Neural progenitor cell (in vitro differentiated cells): ENCODE measurements at regions not wholly inside any gene's neighbourhood (a gene's known extent, or its start where the extent isn't known, plus 50 kb on each side); places are given as distances from the start of the nearest gene placed in this dataset.

Experiments used
- DNase-seq: peaks from one replicate; pipeline ENCODE4 v3.0.0-alpha.2; 2016; ENCODE audit warnings: low spot score
- H2AFZ ChIP-seq: fragments of 200-600 bp; sonication (generic); replicated peaks from 2 replicates; pipeline ENCODE4 v1.6.1; 2016; ENCODE audit warnings: antibody characterized with exemption
- H3F3A ChIP-seq: fragments of 200-600 bp; sonication (generic); 2 replicates; pipeline ENCODE4 v1.6.1; 2016; ENCODE audit warnings: antibody characterized with exemption, low read depth
- H3K27ac ChIP-seq: fragments of 200-600 bp; sonication (generic); 2 replicates; pipeline ENCODE4 v1.5.1; 2016; ENCODE audit warnings: mild to moderate bottlenecking
- H3K27me3 ChIP-seq: fragments of 200-600 bp; sonication (generic); 2 replicates; pipeline ENCODE4 v1.6.1; 2016; ENCODE audit warnings: mild to moderate bottlenecking, moderate library complexity
- H3K36me3 ChIP-seq: fragments of 200-600 bp; sonication (generic); 2 replicates; pipeline ENCODE4 v1.5.1; 2016
- H3K4me1 ChIP-seq: fragments of 200-600 bp; sonication (generic); 2 replicates; pipeline ENCODE4 v1.6.1; 2016; ENCODE audit warnings: mixed run types
- H3K4me2 ChIP-seq: fragments of 200-600 bp; sonication (generic); 2 replicates; pipeline ENCODE4 v1.6.1; 2016
- H3K4me3 ChIP-seq: fragments of 200-600 bp; sonication (generic); 2 replicates; pipeline ENCODE4 v1.5.1; 2016
- H3K79me2 ChIP-seq: fragments of 200-600 bp; sonication (generic); 2 replicates; pipeline ENCODE4 v1.6.1; 2016; ENCODE audit warnings: low read depth
- H3K9ac ChIP-seq: fragments of 200-600 bp; sonication (generic); 2 replicates; pipeline ENCODE4 v1.6.1; 2016
- H3K9me3 ChIP-seq: fragments of 200-600 bp; sonication (generic); 2 replicates; pipeline ENCODE4 v1.5.1; 2016; ENCODE audit warnings: low read depth
- H4K20me1 ChIP-seq: fragments of 200-600 bp; sonication (generic); 2 replicates; pipeline ENCODE4 v1.6.1; 2016; ENCODE audit warnings: low read depth
- H3K27ac Mint-ChIP-seq: 3 replicates; pipeline ENCODE4 v1.8.0; 2021; ENCODE audit warnings: mixed read lengths
- H3K27me3 Mint-ChIP-seq: 2 replicates; pipeline ENCODE4 v1.8.0; 2022; ENCODE audit warnings: low read depth, mild to moderate bottlenecking, inconsistent platforms, moderate library complexity, mixed read lengths; ENCODE audit not compliant: insufficient read depth
- H3K36me3 Mint-ChIP-seq: 3 replicates; pipeline ENCODE4 v1.8.0; 2021; ENCODE audit warnings: mixed read lengths
- H3K4me1 Mint-ChIP-seq: 3 replicates; pipeline ENCODE4 v1.8.0; 2021; ENCODE audit warnings: mixed read lengths
- H3K4me3 Mint-ChIP-seq: 3 replicates; pipeline ENCODE4 v1.8.0; 2021; ENCODE audit warnings: mild to moderate bottlenecking, moderate library complexity, mixed read lengths
- H3K9me3 Mint-ChIP-seq: 3 replicates; pipeline ENCODE4 v1.8.0; 2020; ENCODE audit warnings: mixed read lengths
- EZH2 ChIP-seq: fragments of 200-600 bp; sonication (generic); IDR thresholded peaks from 2 replicates; pipeline ENCODE4 v1.6.1; 2017; ENCODE audit warnings: antibody characterized with exemption, mild to moderate bottlenecking, moderate library complexity
- EZH2phosphoT487 ChIP-seq: fragments of 200-600 bp; sonication (generic); IDR thresholded peaks from 2 replicates; pipeline ENCODE4 v1.6.1; 2017; ENCODE audit warnings: antibody characterized with exemption
- TF ChIP-seq, protein P1 (sequence below): fragments of 200-600 bp; sonication (generic); IDR thresholded peaks from 2 replicates; pipeline ENCODE4 v1.5.1; 2017; ENCODE audit warnings: antibody characterized with exemption, mild to moderate bottlenecking

DNA sequence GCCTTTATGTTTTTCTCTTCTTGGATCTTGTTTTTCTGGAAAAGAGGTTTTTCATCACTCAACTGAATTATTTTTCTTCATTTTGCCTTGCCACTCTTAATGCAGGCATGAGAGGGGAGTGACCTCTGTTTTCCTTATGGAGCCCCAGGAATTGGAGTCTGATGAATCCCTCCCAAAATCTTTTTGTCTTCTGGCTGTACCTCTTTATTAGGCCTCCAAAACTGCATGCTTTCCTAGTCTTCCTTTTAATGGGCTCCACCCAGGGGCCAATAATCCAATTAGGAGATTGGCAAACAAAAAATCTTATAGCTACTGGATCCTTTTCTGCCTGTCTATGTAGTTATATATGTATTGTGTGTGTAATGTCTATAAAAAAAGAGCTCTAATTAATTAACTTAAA lies 192.4 kb upstream of the PEX5L start:
- Mint-ChIP-seq H3K4me1 (no peaks in the 10 kb centered on the region), H3K36me3 (no peaks in the 10 kb centered on the region), H3K4me3 (no peak overlapping the region), H3K27ac (no peak overlapping the region), H3K9me3 (peaks cover 38% of the 10 kb centered on the region), H3K27me3 (peaks cover 2% of the 10 kb centered on the region)
- H3F3A ChIP-seq, result no peaks in the 10 kb centered on the region
- H4K20me1 ChIP-seq, result no peaks in the 10 kb centered on the region
- H3K4me3 ChIP-seq, result no peak overlapping the region
- peaks cover 30% of the 10 kb centered on the region for H3K9me3 ChIP-seq
- TF ChIP-seq EZH2phosphoT487 (no peak), EZH2 (no peak)
- TF ChIP-seq, protein P1, sequence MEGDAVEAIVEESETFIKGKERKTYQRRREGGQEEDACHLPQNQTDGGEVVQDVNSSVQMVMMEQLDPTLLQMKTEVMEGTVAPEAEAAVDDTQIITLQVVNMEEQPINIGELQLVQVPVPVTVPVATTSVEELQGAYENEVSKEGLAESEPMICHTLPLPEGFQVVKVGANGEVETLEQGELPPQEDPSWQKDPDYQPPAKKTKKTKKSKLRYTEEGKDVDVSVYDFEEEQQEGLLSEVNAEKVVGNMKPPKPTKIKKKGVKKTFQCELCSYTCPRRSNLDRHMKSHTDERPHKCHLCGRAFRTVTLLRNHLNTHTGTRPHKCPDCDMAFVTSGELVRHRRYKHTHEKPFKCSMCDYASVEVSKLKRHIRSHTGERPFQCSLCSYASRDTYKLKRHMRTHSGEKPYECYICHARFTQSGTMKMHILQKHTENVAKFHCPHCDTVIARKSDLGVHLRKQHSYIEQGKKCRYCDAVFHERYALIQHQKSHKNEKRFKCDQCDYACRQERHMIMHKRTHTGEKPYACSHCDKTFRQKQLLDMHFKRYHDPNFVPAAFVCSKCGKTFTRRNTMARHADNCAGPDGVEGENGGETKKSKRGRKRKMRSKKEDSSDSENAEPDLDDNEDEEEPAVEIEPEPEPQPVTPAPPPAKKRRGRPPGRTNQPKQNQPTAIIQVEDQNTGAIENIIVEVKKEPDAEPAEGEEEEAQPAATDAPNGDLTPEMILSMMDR, result no peak
- H3K79me2 ChIP-seq, result no peaks in the 10 kb centered on the region
- no peaks in the 10 kb centered on the region for H3K27me3 ChIP-seq
- no peak overlapping the region for H3K4me2 ChIP-seq
- H3K4me1 ChIP-seq, result no peaks in the 10 kb centered on the region
- peaks cover 2% of the 10 kb centered on the region for H3K36me3 ChIP-seq
- H2AFZ ChIP-seq, result no peak overlapping the region
- H3K9ac ChIP-seq, result no peak overlapping the region
- DNase-seq, result peak; percentile 8
- H3K27ac ChIP-seq, result no peak overlapping the region

DNA sequence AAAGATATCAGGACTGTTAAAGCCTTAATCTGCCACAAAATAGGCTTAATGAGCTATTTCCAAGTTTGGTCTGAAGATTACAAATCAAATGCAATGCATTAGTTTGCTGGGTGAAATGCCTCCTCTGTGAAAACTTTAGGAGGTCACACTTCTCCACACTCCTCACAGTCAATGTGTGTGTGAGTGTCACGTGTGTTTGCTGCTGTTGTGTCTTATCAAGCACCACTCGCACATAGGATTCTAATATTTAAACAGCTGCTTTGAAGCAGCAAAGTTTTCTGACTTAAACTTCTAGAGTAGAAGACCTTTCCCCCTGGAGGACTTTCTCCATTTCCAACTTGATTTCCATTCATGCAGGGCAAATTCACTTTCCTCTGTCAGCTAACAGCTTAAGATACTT lies 203.2 kb upstream of the PEX5L start:
- Histone ChIP-seq H3K9ac (no peak overlapping the region), H3K36me3 (no peaks in the 10 kb centered on the region), H3F3A (no peaks in the 10 kb centered on the region), H3K79me2 (no peaks in the 10 kb centered on the region), H3K27me3 (no peaks in the 10 kb centered on the region), H3K4me1 (no peaks in the 10 kb centered on the region), H3K27ac (no peak overlapping the region), H3K4me2 (no peak overlapping the region), H2AFZ (peak overlapping the region; percentile 50), H3K9me3 (no peaks in the 10 kb centered on the region), H4K20me1 (no peaks in the 10 kb centered on the region), H3K4me3 (no peak overlapping the region)
- H3K9me3 Mint-ChIP-seq, result peaks cover 5% of the 10 kb centered on the region
- no peak overlapping the region for H3K27ac Mint-ChIP-seq
- no peak for DNase-seq
- H3K36me3 Mint-ChIP-seq, result no peaks in the 10 kb centered on the region
- H3K4me1 Mint-ChIP-seq, result no peaks in the 10 kb centered on the region
- no peak overlapping the region for H3K4me3 Mint-ChIP-seq
- TF ChIP-seq, protein P1, result no peak
- TF ChIP-seq EZH2phosphoT487 (no peak), EZH2 (no peak)
- no peaks in the 10 kb centered on the region for H3K27me3 Mint-ChIP-seq

DNA sequence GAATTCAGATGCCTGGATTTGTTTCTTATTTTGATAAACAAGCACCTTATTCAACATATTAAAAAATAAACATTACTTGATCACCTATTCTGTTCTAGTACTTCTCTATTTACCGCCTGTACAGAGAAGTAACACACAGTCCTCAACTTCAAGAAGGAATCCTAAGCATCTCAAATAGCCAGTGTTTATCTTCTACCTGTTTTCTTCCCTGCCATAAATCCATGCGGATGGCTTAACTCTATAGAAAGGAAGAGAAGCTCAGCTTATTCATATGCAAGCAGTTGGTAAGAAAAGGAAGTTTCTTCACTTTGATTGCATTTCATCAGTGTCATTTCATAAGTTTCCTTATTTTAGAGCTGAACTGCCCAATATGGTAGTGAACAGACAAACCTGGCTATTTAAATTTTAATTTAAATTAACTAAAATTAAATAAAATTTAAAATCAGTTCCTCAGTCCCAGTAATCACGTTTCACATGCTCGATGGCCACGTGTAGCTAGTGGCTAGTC lies 210.0 kb upstream of the PEX5L start:
- Mint-ChIP-seq H3K27me3 (no peaks in the 10 kb centered on the region), H3K36me3 (no peaks in the 10 kb centered on the region), H3K4me3 (no peak overlapping the region), H3K4me1 (no peaks in the 10 kb centered on the region), H3K9me3 (no peaks in the 10 kb centered on the region), H3K27ac (no peak overlapping the region)
- Histone ChIP-seq H3K9me3 (no peaks in the 10 kb centered on the region), H3K4me2 (no peak overlapping the region), H4K20me1 (no peaks in the 10 kb centered on the region), H3K9ac (no peak overlapping the region), H3K27me3 (no peaks in the 10 kb centered on the region), H3F3A (no peaks in the 10 kb centered on the region), H3K36me3 (no peaks in the 10 kb centered on the region), H3K79me2 (no peaks in the 10 kb centered on the region), H3K4me3 (no peak overlapping the region), H3K4me1 (peaks cover 3% of the 10 kb centered on the region), H2AFZ (no peak overlapping the region), H3K27ac (no peak overlapping the region)
- no peak for DNase-seq
- TF ChIP-seq, protein P1, result no peak
- no peak for TF ChIP-seq EZH2phosphoT487
- no peak for TF ChIP-seq EZH2

DNA sequence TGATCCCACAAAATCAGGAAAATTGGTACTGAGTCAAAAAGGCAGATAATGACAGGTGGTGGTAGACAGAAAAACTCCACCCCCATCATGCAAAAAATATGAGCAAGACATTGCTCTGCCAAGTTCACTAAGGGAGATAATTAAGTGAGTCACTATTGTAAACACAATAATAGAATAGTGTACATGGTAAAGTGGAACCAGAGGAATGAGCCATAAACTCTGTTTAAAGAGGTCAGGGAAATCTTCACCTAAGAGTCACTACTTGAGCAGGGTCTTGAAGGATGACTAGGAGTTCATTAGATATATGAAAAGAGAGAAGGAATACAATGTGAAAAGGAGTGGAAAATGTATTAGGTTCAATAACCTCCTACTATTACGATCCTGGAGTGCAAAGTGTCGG lies 213.4 kb upstream of the PEX5L start:
- Histone ChIP-seq H3K36me3 (no peaks in the 10 kb centered on the region), H3K79me2 (no peaks in the 10 kb centered on the region), H3K4me3 (no peak overlapping the region), H3K4me2 (no peak overlapping the region), H4K20me1 (no peaks in the 10 kb centered on the region), H3K9ac (no peak overlapping the region), H3K4me1 (peaks cover 3% of the 10 kb centered on the region), H2AFZ (no peak overlapping the region), H3F3A (no peaks in the 10 kb centered on the region), H3K27ac (no peak overlapping the region), H3K9me3 (no peaks in the 10 kb centered on the region), H3K27me3 (no peaks in the 10 kb centered on the region)
- no peak overlapping the region for H3K27ac Mint-ChIP-seq
- H3K36me3 Mint-ChIP-seq, result no peaks in the 10 kb centered on the region
- no peaks in the 10 kb centered on the region for H3K4me1 Mint-ChIP-seq
- H3K27me3 Mint-ChIP-seq, result no peaks in the 10 kb centered on the region
- H3K4me3 Mint-ChIP-seq, result no peak overlapping the region
- DNase-seq, result no peak
- TF ChIP-seq EZH2, result no peak
- TF ChIP-seq, protein P1, result no peak
- no peak for TF ChIP-seq EZH2phosphoT487
- H3K9me3 Mint-ChIP-seq, result no peaks in the 10 kb centered on the region
